ENCODE measurements at regions not wholly inside any gene's neighbourhood (a gene's known extent, or its start where the extent isn't known, plus 50 kb on each side); places are given as distances from the start of the nearest gene placed in this dataset.

DNA sequence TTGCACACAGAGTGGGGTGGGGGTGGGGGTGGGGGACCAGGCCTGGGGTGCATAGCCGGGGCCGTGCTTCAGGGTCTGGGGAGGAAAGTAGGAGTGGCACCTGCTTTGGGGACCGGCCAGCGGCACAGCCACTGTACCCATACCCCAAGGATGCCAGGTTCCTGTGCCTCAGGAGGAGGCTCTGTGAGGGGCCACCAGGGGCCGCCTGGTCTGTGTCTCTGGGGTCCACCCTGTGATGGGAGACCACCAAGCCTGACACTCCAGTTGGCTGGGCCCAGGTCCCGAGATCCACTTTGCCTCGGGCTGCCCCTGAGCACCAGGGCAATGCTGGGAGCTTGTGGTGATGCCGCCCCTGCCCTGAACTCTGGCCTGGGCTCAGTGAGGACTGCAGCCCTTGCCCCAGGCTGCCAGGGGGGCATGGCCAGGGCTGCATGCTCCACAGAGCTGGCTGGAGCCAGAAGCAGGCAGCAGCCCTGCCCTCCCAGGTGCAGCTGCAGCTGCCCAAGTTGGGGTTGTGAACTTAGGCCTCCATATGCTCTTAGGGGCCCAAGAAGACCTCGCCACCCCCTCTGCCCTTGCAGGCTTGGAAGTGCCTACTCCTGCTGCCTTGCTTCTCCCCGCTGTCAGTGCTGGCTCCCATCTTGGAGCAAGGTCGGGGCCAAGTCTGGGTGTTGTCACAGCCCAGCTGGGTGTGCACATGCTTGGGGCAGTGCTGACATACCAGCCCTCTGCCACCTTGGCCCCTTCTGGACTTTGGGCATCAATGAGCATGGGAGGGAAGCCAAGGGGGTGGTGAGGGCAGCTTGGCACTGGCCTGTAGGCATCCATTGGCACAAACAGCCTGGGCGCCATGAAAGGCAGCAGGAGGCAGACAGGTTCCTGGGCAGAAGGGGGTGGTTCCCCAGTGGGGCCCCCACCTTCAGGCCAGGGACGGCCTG lies 123.3 kb upstream of the THY1 start:
- DNase-seq = no peak

DNA sequence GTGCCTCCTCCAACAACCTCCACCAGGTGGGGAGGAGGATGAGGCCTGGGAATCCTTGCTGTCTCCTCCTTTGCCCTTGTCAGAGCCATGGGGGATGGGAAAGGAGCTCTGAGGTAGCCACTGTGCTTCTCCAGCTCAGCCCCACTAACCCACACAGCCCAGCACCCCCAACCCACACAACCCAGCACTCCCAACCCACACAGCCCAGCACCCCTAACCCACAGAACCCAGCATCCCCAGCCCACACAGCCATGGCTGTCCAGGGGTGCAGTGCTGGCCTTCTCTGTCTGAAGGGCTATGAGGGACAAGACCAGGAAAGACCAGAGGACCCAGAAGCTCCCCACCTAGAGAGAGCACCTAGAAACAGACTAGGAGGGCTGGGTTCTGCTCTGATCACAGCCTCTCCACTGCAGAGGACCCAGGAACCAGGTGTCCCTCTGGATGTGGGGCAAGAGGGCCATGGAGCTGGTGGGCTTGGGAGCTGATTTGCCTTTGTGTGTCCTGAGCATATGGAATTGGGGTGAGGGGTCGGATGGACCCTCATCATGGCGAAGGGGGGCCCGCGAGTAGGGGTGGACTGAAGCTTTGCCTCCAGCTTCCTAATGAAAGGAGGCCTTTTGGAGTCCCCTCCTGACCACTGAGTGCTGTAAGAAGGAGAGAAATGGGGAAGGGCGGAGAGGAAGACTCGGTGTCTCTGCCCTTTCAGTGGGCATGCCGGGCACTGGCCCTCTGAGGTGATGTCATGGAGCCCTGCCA lies 117.6 kb upstream of the THY1 start:
- no peak for DNase-seq

GRCh38 chr11:119539583-119539982 lies 116.6 kb upstream of the THY1 start:
- DNase-seq = no peak

GRCh38 chr11:119538753-119539152 lies 115.8 kb upstream of the THY1 start:
- DNase-seq = no peak

GRCh38 chr11:119537306-119538253 lies 114.6 kb upstream of the THY1 start:
- no peak for DNase-seq

- no peak for DNase-seq
Measured at GRCh38 chr11:119536801-119537200, 113.8 kb upstream of the THY1 start.

DNA sequence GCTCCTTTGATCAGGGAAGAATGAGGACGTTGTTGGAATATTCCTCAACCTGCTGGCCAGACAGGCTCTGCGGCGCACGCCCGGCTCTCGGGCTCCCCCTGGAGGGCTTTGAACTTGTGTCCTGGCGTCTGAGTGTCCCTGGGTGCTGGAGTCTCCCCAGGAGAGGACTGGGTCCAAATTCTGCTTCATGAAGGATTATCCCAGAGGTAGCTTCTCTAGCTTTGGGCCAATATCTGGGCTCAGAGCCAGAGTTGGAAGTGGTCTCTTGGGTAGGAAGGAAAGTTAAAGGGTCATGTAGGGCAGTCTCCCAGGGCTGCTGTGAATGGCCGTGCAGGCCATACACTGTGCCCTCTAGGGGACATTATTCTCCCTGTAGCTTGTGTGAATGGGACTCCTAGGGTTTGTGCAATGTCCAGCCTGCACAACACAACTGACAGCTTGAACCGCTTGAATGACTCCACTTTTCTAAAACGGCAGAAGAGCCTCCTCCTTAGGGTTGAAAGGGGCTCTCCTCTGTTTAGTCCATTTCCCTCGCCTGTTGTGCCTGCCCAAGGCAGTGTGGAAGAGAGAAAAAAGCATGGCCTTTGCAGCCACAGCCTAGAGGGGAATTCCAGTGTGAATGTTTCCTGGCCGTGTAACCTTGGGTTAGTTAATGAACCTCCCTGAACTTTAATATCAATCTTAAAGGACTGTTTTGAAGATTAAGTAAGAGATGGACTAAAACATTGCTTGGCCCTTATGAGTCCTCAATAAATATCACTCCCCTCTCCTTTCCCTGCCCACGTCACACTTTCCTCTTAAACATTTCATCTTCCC lies 111.2 kb upstream of the THY1 start:
- peak; percentile 43 for DNase-seq

DNA sequence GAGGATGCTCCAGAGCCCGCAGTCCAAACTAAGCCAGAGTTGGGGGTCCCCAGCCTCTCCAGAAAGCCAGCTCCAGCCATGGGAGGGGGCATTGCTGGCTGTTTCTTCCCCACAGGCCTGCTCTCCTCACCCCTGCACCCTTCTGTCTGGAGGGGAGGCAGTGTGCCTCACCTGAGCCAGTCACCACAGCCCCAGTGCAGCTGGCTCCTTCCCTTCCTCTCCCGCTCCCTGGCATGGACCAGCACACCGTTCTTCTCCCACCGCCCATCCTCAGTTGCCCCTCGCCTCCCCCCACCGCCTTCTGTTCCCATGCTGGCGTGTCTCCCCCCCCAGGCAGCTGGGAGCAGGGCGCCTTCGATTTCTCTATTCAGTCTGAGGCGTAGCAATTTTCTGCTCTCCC lies 110.5 kb upstream of the THY1 start:
- DNase-seq = no peak

GRCh38 chr11:119532551-119532950 lies 109.6 kb upstream of the THY1 start:
- no peak for DNase-seq

DNA sequence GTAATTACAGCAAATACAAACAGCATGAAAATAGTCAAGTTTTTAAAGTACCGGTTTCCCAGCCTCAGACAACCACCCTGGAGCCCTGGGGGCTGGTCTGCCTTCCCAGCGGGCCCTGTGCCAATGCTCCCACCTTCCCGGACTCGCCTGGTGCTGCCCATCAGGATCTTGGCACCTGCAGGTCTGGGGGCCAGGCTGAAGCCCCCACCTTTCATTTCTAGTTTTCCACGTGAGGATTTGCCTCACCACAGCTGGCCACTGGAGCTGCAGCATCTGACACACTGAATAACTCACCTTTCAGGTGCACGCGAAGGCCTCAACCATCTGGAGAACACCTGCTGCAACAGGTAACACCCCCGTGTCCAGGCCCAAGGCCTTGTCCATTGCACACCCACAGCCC lies 108.7 kb upstream of the THY1 start:
- no peak for DNase-seq

DNA sequence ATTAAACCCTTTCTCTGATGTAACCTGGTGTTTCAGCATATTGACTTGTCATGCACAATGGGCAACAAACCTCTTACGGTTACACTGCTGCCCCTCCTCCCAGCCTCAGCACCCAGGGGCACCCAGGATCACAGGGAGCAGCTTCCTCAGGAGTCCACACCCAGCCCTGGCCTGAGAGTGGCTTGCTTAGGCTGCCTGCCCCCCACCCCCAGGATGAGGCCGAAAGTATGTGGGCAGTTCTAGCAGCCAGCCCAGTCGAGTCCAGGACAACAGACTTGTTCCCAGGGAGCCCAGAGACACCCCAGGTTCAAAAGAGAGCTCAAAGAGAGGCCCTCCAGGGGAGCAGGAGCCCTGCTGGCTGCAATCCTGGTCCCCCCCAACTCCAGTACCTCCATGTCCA lies 108.1 kb upstream of the THY1 start:
- DNase-seq = no peak

DNA sequence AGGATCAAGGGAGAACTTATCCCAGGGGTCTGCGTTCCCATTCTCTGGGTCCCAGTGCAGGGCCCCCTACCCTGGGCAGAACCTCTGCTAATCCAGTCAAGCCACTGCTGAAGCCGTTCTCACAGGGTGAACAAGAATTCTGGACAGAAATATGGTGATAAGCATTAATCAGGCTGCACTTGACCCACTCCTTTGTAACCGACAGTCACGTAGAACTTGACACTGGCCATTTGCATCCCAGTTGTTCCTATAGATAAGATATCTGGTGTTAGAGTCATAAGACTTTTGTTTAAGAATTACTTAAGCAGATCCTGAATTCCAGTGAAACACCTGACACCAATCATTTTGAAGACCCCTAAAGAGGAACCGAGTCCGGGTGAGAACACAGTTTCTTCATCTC lies 107.5 kb upstream of the THY1 start:
- DNase-seq = no peak

DNA sequence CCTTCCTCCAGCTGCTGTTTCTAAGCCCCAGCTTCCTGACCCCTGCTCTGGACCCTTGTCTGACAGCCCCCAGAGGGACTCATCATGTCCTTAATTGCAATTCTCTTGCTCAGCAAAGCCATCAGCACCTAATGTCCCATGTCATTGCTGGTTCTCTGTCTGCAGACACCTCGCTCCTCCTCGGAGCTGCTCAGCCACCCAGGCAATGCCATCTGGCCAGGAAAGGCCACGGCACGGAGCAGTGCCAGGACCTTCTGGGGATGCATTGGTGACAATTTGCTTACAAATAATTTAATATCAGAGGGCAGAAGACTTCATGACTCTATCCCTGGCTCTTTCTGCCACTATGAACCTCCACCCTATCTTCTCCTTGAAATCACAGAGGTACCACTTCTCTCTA lies 107.0 kb upstream of the THY1 start:
- DNase-seq = no peak

- no peak for DNase-seq
Measured at GRCh38 chr11:119529063-119529845, 106.3 kb upstream of the THY1 start.

- DNase-seq = no peak
Measured at GRCh38 chr11:119525867-119526196, 102.9 kb upstream of the THY1 start.

- DNase-seq = no peak
Measured at GRCh38 chr11:119525180-119525866, 102.4 kb upstream of the THY1 start.

GRCh38 chr11:119523539-119524157 lies 100.7 kb upstream of the THY1 start:
- DNase-seq = no peak

DNA sequence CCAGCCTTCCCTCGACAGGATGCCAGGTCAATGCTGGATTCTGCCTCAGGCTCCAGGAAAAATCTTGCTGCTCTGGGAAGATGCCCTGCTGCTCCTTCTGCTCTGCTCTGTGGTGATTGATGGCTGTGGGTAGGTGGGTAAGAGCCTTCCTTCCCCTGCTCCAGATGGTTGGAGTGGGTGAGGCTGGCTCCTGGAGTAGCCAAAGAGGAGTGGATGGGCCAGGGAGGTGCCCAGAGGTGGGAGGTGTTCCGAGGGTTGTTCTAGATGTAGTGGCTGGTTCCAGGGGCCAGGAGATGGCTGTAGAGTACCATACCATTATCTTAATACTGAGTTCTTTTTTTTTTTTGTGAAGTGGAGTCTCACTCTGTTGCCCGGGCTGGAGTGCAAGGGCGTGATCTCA lies 99.6 kb upstream of the THY1 start:
- no peak for DNase-seq

DNA sequence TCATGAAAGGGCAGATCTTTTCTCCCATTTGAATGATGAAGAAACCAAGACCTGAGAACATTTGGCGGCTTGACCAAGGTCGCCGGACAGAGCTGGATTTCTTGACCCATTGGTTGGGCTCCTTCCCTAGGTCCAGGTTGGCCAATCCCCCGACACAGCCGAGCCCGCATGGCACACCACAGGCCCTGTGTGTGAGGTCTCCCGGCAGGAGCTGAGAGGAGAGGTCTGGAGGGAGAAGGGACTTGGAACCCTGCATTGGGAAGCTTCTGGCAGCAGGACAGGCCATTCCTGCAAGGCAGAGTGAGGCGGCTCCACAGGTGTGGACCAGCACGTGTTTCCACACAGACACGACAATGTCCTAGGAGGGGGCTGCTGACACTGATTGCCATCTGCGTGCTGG lies 98.6 kb upstream of the THY1 start:
- DNase-seq = no peak

DNA sequence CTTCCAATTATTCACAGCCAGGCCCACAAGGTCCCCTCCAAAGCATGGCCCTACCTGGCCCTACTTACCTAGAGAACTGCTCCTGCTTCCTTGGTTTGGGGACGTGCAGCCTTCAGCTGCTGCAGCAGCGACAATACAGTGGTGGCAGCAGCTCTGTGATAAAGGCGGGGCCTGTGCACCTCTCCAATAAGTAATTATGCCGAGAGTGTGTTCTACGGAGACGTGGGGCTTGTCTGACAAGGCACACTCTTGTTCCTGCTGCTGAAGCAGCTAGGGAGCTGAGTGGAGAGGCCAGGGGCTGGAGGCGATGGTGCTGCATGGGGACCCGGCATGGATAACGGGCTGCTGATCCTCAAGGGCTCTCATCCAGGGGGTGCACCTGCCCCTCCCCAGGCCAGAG lies 98.0 kb upstream of the THY1 start:
- DNase-seq = no peak
